Stromal cell of bone marrow (primary cell): ENCODE measurements at regions not wholly inside any gene's neighbourhood (a gene's known extent, or its start where the extent isn't known, plus 50 kb on each side); places are given as distances from the start of the nearest gene placed in this dataset.
"Not testable (repeated sequence)": the region's sequence is repeated elsewhere in the genome, so short reads cannot be mapped to it uniquely, and the experiment has no call there.

Experiments used
- DNase-seq: peaks from one replicate; pipeline ENCODE4 v3.0.0-alpha.2; 2012; ENCODE audit warnings: low read depth

- no peak for DNase-seq
Measured at GRCh38 chr9:129561594-129562281, 59.2 kb downstream of the C9orf50 start.

- DNase-seq: no peak
Measured at GRCh38 chr9:129560881-129561306, 60.0 kb downstream of the C9orf50 start.

GRCh38 chr9:129559506-129559881, 61.4 kb downstream of the C9orf50 start:
- DNase-seq: no peak

GRCh38 chr9:129558551-129559505, 62.1 kb downstream of the C9orf50 start:
- no peak for DNase-seq

- DNase-seq: no peak
Measured at GRCh38 chr9:129558063-129558550, 62.8 kb downstream of the C9orf50 start.

GRCh38 chr9:129557192-129558036, 63.5 kb downstream of the C9orf50 start:
- no peak for DNase-seq

GRCh38 chr9:129556491-129557191, 64.3 kb downstream of the C9orf50 start:
- no peak for DNase-seq

- DNase-seq: no peak
Measured at GRCh38 chr9:129555512-129556215, 65.2 kb downstream of the C9orf50 start.

GRCh38 chr9:129554649-129555048, 66.3 kb downstream of the C9orf50 start:
- DNase-seq: no peak

GRCh38 chr9:129553277-129553676, 67.6 kb downstream of the C9orf50 start:
- DNase-seq: no peak

GRCh38 chr9:129552064-129552463, 68.8 kb downstream of the C9orf50 start:
- no peak for DNase-seq

- DNase-seq: no peak
Measured at GRCh38 chr9:129551393-129551973, 69.4 kb downstream of the C9orf50 start.

GRCh38 chr9:129550977-129551376, 69.9 kb downstream of the C9orf50 start:
- not testable (repeated sequence) for DNase-seq

GRCh38 chr9:129550199-129550839, 70.6 kb downstream of the C9orf50 start:
- peak; percentile 65 for DNase-seq

- DNase-seq: no peak
Measured at GRCh38 chr9:129549684-129550083, 71.2 kb downstream of the C9orf50 start.

GRCh38 chr9:129549139-129549538, 71.8 kb downstream of the C9orf50 start:
- DNase-seq: no peak

- DNase-seq: no peak
Measured at GRCh38 chr9:129548571-129549135, 72.2 kb downstream of the C9orf50 start.

GRCh38 chr9:129547869-129548570, 72.9 kb downstream of the C9orf50 start:
- no peak for DNase-seq

GRCh38 chr9:129547063-129547462, 73.8 kb downstream of the C9orf50 start:
- no peak for DNase-seq
